SW480 (cell line): ENCODE measurements at regions not wholly inside any gene's neighbourhood (a gene's known extent, or its start where the extent isn't known, plus 50 kb on each side); places are given as distances from the start of the nearest gene placed in this dataset.

Source experiments
- DNase-seq: peaks from one replicate; pipeline ENCODE4 v3.0.0-alpha.2; 2016; ENCODE audit warnings: low spot score

DNA sequence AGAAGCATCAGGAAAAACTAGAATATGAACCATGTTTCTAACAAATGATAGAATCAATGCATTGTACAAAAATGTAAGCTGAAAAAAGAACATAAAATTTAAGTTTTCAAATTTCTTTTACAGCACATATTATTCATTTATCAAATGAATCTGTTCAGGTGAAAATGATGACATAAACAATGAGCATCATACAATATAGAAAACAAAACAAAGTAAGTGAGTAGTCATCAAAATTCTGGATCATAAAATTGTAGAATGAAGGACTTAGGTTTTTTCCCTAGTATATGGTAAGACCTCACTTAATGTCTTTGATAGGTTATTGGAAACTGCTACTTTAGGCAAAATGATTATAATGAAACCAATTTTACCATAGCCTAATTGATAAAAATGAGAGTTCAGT is 427.0 kb upstream of the KCNH7 start:
- DNase-seq: no peak

DNA sequence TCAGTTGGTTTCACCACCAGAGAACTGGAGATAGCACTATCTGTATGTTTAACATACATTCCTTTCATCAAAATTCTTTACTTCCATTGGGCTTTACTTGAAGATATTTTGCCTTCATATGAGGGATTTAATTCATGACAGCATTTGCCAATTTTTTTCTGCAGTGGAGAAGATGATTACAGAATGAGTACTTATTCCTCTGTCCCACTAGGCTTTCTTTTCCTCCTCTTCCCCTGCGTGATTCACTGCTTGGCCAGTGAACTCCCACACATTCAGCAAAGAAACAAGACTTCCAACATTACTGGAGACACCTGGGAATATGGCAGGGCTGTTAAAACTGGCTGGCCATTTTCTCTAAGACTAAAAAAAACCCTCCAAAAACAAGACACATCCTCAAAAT is 425.8 kb upstream of the KCNH7 start:
- no peak for DNase-seq

DNA sequence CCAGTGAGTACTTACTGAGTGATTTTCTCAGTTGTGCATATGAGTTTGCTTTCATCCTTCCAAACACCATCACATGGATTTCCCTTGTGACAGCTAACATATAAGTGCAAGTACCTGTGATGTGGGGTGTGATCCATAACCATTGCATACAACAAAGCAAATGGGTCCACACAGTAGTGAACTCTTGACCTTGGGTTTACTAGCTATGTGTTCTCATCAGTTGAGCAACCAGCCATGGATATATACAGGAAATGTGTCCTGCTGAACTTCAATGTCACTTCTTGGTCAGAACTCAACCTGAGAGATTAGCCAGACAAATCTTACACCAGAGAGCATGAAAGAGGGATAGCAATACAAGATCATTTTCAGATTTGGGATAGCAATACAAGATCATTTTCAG is 420.9 kb upstream of the KCNH7 start:
- DNase-seq: no peak

DNA sequence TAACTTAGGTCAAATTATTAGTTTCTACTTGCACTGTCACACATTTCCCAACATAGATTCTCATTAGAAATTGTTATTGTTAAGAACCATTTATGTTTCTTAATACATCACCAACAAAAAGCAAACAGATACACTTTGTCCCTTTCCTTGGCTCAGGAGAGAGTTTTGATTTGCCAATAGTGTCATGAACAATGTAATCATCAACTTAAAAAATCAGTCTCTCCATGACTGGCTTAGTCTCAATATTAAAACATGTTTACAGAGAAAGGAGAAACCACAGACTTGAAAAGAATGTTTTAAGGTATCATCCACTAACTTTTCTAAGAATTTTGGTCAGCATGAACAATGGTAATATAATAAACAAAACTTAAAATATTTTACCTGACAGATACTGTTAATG is 416.5 kb upstream of the KCNH7 start:
- DNase-seq: no peak

DNA sequence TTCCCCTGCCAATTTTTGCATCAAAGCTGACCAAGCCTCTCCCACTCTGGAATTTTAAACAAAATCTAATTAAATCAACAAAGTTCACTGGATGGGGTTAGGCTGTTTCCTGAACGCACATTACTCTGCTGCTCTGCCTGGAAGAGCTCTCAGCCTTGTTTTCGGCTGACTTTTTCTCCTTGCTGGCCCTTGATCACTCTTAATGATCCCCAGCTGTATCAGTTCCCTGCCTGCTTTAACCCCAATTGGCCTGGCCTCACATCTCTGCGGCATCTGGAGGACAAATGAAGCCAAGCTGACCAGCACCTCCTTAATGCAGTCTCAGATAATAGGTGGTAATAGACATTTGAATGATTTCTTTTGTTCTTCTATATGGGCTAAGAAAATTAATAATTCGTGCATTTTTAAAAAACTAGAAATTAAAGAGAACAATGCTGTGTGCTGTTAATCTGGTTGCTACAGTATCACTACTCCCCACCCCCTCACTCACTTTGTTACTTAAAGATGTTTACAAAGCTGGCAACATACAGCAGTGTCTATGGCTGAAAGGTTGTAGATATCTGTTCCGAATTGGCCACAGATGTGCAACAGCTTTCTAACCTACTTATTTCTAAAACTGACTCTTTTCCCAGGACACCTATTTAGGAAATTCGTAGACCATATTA is 415.2 kb upstream of the KCNH7 start:
- DNase-seq: no peak

DNA sequence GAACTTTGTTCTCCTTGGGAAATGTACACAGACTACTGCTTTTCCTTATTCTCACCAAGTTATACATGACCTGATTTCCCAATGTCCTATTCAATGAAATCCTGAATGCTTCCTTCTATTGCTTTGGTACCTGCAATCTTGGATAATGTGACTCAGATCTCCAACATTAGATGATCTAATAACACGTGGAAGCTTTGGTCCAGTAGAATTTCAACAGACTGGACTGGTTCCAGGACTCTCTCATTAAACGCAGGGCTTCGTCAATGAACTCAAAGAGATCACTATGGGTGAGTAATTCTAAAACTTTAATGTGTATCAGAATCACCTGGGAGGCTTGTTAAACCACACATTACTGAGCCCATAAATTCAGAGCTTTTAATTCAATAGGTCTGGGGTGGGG is 413.6 kb upstream of the KCNH7 start:
- no peak for DNase-seq

DNA sequence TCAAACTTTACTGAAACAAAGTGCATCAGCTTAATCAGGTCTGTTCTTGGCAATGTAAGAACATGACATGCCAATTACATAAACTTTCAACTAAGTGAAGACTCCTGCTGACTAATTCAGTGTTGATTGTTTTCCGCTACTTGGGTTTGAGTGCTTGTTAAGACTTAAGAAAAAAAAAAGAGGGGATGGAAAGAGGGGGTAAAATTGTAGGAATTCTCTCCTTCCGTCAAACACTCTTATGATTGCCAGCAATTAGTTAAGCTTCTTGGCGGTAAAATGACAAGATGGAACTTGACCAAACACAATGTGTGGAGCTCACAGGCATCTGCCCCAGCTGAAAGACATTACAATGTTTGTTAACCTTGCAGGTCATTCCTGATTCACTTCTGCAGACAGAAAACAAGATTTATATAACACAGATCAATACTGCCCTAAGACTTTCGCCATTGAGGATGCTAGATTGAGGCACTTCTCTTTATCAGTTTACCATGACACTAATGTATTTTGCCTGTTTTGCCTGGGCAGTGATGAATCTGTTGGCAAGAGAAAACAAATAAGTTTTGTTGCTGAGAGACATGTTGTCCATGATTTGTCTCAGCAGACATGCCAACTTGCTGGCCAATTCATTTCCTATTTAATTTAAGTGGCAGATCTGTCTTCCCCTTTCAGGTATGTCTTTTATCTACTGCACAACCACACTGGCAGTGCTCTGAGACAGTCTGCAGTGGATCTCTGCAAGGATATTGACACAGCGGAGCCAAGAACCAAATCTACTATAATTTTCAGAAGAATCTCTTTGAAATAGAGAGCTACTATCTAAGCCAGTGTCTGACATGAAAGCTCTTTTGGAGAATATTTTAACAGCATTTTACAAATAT is 410.0 kb upstream of the KCNH7 start:
- DNase-seq: no peak

DNA sequence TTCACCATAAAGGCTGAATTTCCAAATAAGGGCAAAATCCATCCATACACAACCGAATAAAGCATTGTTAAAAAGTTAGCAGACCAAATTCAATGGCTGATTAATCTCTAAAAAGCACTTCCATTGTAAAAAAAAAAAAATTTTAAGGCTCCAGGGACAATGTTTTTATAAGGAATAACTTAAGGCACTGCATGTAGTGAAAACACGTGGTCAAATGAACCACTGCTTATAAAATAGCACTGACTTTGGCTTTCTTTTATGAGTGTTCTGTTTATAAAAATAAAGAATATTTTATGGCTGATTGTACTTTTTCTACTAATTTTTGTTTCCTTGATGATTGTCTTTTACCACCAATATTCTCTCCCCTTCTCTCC is 409.3 kb upstream of the KCNH7 start:
- DNase-seq: no peak

DNA sequence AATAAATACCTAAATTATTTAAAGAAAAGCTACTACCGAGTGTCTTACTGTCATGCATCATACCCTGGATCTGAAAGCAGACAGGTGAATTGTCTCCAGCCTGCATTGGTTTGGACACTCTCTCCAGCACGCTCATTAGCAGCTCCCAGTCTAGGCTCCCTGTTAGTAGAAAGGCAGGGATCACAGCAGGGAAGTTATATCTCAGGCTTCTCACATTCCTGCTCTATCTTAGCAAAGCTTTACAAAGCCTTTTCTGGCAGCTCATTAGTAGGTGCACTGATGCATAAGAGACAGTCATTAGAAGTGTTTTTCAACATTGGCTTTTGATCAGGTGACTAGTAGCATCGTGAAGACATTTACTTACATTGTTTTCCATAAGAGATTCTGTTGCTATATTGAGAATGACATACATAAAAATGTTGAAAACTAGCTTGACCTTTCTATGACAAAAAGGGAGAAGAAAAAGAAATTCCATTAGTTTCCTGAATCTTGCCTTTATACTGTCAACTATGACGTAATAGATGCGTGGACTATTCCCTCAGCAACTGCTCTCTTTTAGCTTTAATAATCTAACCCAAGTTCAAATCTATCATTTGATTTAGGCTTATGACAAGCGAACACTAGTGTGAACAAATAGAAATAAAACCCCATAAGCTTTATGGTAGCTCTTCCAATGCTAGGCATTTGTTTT is 408.7 kb upstream of the KCNH7 start:
- no peak for DNase-seq

DNA sequence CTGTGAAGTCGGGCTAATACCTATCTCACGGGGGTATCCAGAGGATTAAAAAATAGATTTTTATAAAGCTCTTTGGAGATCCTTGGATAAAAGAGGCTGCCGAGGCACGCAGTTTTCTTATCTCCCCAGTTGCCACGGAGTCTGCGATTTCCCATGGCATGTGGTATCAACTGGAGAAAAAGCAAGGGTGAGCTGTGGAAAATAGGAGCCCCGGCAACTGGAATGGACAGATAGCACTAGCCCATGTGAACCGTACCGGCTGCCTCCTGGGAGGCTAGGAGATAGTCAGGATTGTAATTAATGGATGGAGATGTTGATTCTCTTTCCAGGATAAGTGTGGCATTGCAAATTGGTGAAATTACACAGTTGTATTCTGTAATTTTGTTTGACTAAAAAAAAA is 407.6 kb upstream of the KCNH7 start:
- DNase-seq: no peak

DNA sequence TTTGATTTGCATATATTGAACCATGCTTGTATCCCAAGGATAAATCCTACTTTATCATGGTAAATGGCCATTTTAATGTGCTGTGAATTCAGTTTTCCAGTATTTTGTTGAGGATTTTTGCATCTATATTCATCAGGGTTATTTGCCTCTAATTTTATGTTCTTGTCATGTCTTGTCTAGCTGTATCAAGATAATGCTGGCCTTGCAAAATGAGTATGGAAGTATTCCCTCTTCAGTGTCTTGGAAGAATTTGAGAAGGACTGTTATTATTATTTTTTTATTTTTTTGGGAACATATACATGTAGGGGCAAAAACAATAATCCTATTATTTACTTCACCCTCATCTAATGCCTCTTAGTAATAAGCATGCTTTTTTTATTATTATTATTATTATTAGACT is 398.0 kb upstream of the KCNH7 start:
- DNase-seq: no peak

DNA sequence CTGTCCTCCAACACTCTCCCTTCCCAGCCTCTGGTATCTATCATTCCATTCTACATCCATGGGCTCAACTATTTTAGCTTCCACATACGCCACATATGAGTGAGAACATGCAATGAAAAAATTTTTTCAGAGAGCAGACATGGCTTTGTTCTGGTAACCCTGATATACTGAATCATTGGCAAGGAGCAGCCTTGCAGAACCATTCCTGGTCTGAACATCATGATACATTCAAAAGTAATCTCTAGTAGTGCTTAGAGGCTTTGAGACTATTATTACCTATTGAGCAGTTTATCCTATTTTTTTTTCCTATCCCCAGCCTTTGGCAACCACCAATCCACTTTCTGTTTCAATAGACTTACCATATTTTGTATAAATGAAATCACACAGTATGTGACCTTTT is 393.1 kb upstream of the KCNH7 start:
- DNase-seq: no peak

DNA sequence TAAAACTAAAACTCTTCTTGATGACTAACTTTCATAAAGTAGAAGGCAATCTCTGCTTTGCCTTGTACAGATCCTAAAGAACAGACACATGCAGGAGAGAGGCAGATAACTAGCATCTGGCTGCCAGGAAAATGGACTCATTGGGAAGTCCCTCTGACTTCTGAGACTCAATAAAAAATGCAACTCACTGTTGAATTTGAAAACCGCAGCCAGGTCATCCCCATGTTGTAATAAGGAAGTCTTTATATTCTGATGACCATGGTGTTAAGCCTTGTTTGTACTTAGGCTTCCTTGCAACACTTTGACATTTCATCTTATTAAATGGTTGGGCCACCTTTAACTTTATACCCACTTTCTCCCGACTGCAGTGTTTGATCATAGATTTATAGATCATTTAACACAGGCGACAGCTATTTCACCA is 375.1 kb upstream of the KCNH7 start:
- peak; percentile 7 for DNase-seq

DNA sequence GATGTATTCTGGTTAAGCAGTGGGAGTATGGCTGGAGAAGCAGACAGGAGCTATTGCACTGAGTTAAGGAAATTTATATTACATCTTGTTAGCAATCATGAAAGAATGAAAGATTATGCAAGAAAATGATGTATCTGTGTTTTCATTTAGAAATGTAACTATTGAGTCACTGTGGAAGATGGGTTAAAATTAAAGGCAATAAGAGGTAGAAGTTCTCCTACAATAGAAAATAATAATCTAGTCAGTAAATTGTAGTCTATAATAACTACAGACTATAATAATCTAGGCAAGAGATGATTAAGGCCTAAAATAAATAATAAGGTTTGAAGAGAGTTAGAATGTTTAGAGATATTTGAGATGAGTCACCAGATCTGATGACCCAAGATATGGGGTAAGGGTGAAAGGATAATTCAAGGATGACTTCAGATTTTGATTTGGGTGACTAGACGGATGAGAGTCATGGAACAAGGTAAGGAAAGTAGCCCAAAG is 371.9 kb upstream of the KCNH7 start:
- DNase-seq: no peak

DNA sequence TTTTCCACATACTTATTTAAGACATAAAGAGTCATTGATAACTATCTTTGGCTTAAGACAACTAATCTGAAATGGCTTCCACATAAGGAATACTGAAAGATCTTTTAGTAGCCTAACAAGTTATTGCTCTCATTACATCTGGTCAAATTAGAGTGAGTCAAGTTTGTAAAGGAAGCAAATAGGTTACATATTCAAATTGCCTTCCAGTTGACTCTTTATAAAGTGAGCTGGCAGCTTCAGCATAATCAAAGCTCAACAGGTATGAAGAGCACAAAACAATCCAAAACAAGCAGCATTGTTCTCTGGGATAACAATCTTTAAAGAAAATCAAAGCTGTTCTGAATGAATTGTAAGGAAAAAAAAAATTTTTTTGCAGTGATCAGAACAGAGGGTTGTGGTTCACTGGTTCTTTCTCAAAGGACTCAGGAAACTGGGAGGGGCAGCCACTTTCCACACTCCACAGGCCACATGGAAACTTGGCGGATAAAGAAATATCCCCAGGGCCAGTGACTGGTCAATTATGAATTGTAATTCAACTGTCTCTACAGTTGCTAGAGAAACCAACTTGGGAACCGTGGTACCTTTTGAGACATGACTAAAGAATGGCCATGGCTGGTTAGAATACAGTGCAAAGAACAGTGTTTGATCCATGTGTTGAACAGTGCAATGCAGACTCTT is 369.3 kb upstream of the KCNH7 start:
- DNase-seq: no peak

DNA sequence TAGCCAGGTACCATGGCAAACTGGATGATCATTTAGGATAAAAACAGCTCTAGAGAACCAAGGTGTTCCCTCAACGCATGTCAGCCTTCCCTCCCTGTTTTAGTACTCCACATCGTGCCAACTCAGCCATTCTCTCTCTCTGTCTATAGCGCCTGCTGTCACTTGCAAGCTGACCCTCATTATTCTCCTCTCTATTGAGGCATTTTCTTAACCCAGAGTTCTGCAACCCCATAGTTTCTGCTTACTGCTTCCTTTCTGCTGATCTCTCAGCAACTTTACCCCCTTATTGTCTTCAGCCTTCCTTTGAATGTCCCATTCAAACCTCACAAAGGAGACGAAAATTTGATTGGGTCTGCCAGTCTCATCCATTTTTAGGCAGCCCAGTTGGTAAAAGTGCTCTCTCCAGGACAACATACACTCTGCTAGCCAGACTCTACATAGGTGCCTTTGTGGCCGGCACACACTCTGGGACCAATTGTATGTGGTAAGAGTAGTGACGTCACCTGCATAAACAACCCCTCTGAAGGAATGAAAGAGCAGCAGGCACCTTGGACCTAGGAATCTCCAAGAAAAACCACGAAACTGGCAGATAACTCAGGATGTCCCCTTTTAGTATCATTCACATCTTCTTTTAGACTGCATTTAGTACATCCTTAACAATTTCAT is 367.2 kb upstream of the KCNH7 start:
- DNase-seq: no peak

DNA sequence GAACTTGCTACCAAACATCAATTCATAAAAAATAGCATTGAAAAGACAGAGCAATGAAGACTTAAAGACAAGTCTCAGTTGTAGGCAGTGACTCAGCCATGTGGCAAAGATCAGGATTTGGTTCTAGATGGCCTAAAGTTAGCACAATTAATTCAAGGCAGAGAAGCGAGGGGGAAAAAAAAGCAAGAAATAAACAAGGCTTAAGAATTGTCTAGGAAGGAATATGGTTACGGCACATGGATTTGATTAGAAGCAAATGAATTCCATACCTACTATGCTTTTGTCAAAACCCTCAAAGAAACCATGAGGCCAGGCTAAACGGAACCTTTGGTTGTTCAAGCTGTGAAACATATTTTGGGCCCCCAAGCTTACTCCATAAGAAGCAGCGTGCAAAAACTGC is 362.2 kb upstream of the KCNH7 start:
- DNase-seq: no peak

DNA sequence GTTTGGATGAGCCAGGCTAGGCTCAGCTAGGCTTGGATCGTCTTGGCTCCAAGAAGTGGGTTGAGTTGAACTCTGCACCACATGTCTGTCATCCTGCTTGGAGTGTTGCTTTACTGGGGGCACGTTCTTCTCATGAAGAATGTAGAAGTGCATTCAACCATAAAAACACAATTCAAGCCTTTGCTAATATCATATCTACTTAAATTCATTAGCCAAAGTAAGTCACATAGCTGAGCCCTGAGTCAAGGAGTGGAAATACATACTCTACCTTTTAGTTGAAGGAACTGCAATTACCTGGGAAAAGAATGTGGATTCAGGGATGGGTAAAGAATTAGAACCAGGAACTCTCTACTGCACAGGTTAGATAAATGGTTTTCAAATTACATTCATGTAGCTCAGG is 360.4 kb upstream of the KCNH7 start:
- no peak for DNase-seq

DNA sequence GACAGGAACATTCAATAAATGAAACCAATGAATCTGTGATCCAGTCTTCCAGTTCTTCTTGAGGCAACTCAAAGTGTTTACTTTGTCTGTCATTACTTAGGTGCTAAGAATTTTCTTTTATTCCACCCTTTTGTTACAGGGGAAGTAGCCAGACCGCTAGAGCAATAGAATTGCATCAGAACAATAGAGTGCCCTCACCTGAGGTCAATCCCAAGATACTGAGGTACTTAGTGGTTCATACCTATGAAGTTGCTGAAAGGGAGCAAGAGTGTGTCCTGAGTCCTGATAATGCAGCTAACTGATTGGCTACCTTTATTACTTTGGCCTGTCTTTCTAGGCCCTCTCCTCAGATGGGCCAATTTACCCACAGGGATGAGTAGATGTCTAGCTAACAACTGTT is 359.4 kb upstream of the KCNH7 start:
- no peak for DNase-seq

DNA sequence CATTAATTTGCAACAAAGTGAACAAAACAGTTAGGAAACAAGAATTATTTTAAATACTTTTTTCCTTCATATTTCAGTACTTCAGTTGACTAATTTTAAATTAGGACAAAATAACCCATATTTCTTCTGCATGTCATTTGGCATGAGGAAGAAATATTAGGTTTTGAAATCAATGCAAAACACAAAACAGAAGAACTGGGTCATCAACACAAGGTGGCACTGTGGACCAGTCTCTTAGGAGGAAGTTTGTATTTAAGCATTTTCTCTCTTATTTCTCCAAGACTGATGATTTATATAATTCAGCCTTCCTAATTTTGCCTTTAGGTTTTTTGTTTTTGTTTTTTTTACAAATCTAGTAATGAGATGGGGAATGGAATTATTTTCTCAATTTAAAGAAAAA is 352.8 kb upstream of the KCNH7 start:
- DNase-seq: peak; percentile 16

DNA sequence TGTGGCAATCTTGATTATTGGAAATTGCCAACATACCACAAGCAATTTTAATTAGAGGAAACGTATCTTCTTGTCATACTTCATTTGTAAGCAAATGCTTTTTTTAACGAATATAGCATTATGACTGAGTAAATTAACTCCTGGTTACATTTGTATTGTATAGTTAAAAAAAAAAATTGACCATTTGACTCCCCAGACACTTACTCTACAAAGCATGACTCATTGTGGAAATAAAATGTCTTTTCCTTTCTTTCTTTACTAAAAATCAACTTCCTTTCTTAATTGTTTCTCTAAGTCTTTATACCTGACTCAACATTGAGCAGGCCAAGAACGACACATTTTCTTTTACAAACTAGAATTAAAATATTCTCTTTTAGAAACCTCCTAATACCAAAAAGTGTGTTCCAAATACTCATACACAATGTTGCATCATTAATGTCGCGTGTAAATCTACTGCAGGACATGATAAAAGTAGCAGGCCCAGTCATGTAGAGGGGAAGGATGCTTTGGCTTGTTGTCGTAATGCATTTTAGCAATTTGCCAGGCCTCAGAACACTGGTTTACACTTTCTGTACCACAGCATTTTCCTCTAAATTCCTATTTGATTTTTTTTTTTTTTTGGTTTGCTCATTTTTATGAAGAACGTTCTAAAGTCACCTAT is 349.6 kb upstream of the KCNH7 start:
- DNase-seq: no peak
